ENCODE measurements at regions not wholly inside any gene's neighbourhood (a gene's known extent, or its start where the extent isn't known, plus 50 kb on each side); places are given as distances from the start of the nearest gene placed in this dataset.

GRCh38 chr7:106196460-106197021, 84.4 kb upstream of the SYPL1 start:
- no peak for DNase-seq

- DNase-seq = no peak
Observed at GRCh38 chr7:106193661-106194060, 81.5 kb upstream of the SYPL1 start.

- DNase-seq = no peak
Observed at GRCh38 chr7:106190589-106191330, 78.6 kb upstream of the SYPL1 start.

GRCh38 chr7:106187613-106188350, 75.7 kb upstream of the SYPL1 start:
- DNase-seq = no peak

- no peak for DNase-seq
Observed at GRCh38 chr7:106185719-106186118, 73.6 kb upstream of the SYPL1 start.

- DNase-seq = no peak
Observed at GRCh38 chr7:106183952-106184351, 71.8 kb upstream of the SYPL1 start.

- no peak for DNase-seq
Observed at GRCh38 chr7:106182904-106183303, 70.8 kb upstream of the SYPL1 start.

GRCh38 chr7:106181658-106182265, 69.7 kb upstream of the SYPL1 start:
- DNase-seq = no peak

GRCh38 chr7:106180721-106181120, 68.6 kb upstream of the SYPL1 start:
- no peak for DNase-seq

GRCh38 chr7:106179256-106179655, 67.1 kb upstream of the SYPL1 start:
- no peak for DNase-seq

- DNase-seq = no peak
Observed at GRCh38 chr7:106178593-106179134, 66.6 kb upstream of the SYPL1 start.

GRCh38 chr7:106177738-106178592, 65.9 kb upstream of the SYPL1 start:
- no peak for DNase-seq

GRCh38 chr7:106177300-106177690, 65.2 kb upstream of the SYPL1 start:
- no peak for DNase-seq

GRCh38 chr7:106176414-106177299, 64.5 kb upstream of the SYPL1 start:
- DNase-seq = peak; percentile 52

- DNase-seq = no peak
Observed at GRCh38 chr7:106175507-106175906, 63.4 kb upstream of the SYPL1 start.

- no peak for DNase-seq
Observed at GRCh38 chr7:106170651-106171050, 58.5 kb upstream of the SYPL1 start.

GRCh38 chr7:106169821-106170610, 57.9 kb upstream of the SYPL1 start:
- DNase-seq = no peak

- DNase-seq = no peak
Observed at GRCh38 chr7:106167439-106168136, 55.5 kb upstream of the SYPL1 start.

- DNase-seq = peak; percentile 44
Observed at GRCh38 chr7:106166651-106167342, 54.7 kb upstream of the SYPL1 start.
